ENCODE measurements at regions not wholly inside any gene's neighbourhood (a gene's known extent, or its start where the extent isn't known, plus 50 kb on each side); places are given as distances from the start of the nearest gene placed in this dataset.

- no peak overlapping the region for H3K9ac ChIP-seq (replicated peaks; ENCODE audit: extremely low read depth, insufficient read depth, low read length)
- TF ChIP-seq FOS (IDR thresholded peaks at IDR 0.05; ENCODE audit: borderline replicate concordance, insufficient read depth, low read length): no peak
- BruUV-seq (replicated peaks): no TSS peak
- DNase-seq (ENCODE audit: low read depth, low spot score) (no peak), FAIRE-seq (no peak)
- dilution Hi-C loops (cut with MboI; ENCODE audit: extremely low pct_ligation_motif_present, low sequenced_read_pairs) (no loop called here), intact Hi-C loops (cut with micrococcal nuclease) (no loop called here)
- no peaks in the 10 kb centered on the region for H3K9me1 ChIP-seq (replicated peaks; ENCODE audit: control insufficient read depth, extremely low read depth, insufficient read depth, low read length)
- no peaks in the 10 kb centered on the region for H3K27me3 ChIP-seq (ENCODE audit: control insufficient read depth in 2 of 2, insufficient read depth in 2 of 2, low read length in 2 of 2)
- peaks cover 12% of the 10 kb centered on the region for H3K4me1 ChIP-seq (ENCODE audit: control insufficient read depth, extremely low read depth, insufficient read depth, low read length)
- no peaks in the 10 kb centered on the region for H4K20me1 ChIP-seq (replicated peaks; ENCODE audit: control insufficient read depth, extremely low read depth, insufficient read depth, low read length)
- CTCF ChIA-PET: interaction anchor here (1.2 to 2.0 kb wide), 3 partner anchors 13 to 343 kb away, joined by 3 to 6 read pairs (median 3); no protein-coding TSS in a partner anchor
- no peak overlapping the region for H3K27ac ChIP-seq (ENCODE audit: insufficient read depth, low read depth, low read length)
- H3K9me3 ChIP-seq (replicated peaks; ENCODE audit: control insufficient read depth, insufficient read depth, low read length): no peaks in the 10 kb centered on the region
- no peaks in the 10 kb centered on the region for H3K79me2 ChIP-seq (ENCODE audit: control insufficient read depth, insufficient read depth, low read length)
- H3K36me3 ChIP-seq (ENCODE audit: control insufficient read depth in 2 of 2, extremely low read depth in 1 of 2, insufficient read depth in 2 of 2, low read length in 2 of 2): no peaks in the 10 kb centered on the region
- no peak overlapping the region for H3K4me2 ChIP-seq (ENCODE audit: insufficient read depth, low read length)
- H2AFZ ChIP-seq (ENCODE audit: low read depth, low read length): no peak overlapping the region
- no peak overlapping the region for H3K4me3 ChIP-seq (replicated peaks in 1 of 3; ENCODE audit: insufficient read depth in 1 of 3, low read depth in 1 of 3, low read length in 3 of 3)
- POLR2A ChIA-PET: no interaction called here
Observed at GRCh38 chr10:52650873-52651272, 121.7 kb downstream of the MBL2 start.

- Histone ChIP-seq H3K9me1 (replicated peaks; ENCODE audit: control insufficient read depth, extremely low read depth, insufficient read depth, low read length) (no peaks in the 10 kb centered on the region), H3K4me2 (ENCODE audit: insufficient read depth, low read length) (no peak overlapping the region), H3K79me2 (ENCODE audit: control insufficient read depth, insufficient read depth, low read length) (no peaks in the 10 kb centered on the region), H4K20me1 (replicated peaks; ENCODE audit: control insufficient read depth, extremely low read depth, insufficient read depth, low read length) (no peaks in the 10 kb centered on the region), H3K36me3 (ENCODE audit: control insufficient read depth in 2 of 2, extremely low read depth in 1 of 2, insufficient read depth in 2 of 2, low read length in 2 of 2) (no peaks in the 10 kb centered on the region), H3K4me3 (replicated peaks in 1 of 3; ENCODE audit: insufficient read depth in 1 of 3, low read depth in 1 of 3, low read length in 3 of 3) (no peak overlapping the region), H2AFZ (ENCODE audit: low read depth, low read length) (no peak overlapping the region), H3K9me3 (replicated peaks; ENCODE audit: control insufficient read depth, insufficient read depth, low read length) (no peaks in the 10 kb centered on the region), H3K4me1 (ENCODE audit: control insufficient read depth, extremely low read depth, insufficient read depth, low read length) (peaks cover 12% of the 10 kb centered on the region), H3K27ac (ENCODE audit: insufficient read depth, low read depth, low read length) (no peak overlapping the region), H3K9ac (replicated peaks; ENCODE audit: extremely low read depth, insufficient read depth, low read length) (no peak overlapping the region), H3K27me3 (ENCODE audit: control insufficient read depth in 2 of 2, insufficient read depth in 2 of 2, low read length in 2 of 2) (no peaks in the 10 kb centered on the region)
- ChIA-PET CTCF (interaction anchor here (1.2 to 2.0 kb wide), 3 partner anchors 13 to 343 kb away, joined by 3 to 6 read pairs (median 3); no protein-coding TSS in a partner anchor), POLR2A (no interaction called here)
- no peak for TF ChIP-seq CTCF (IDR thresholded peaks at IDR 0.05; ENCODE audit: extremely low read depth in 1 of 2, insufficient read depth in 1 of 2, low read depth in 1 of 2, low read length in 2 of 2)
- TF ChIP-seq GATA2 (IDR thresholded peaks at IDR 0.05; ENCODE audit: insufficient read depth, insufficient read length, low read depth, low read length): no peak
- TF ChIP-seq JUN (IDR thresholded peaks at IDR 0.05; ENCODE audit: borderline replicate concordance, insufficient read depth, insufficient read length, low read depth): no peak
- no peak for TF ChIP-seq POLR2AphosphoS5 (IDR thresholded peaks at IDR 0.05; ENCODE audit: insufficient read depth, low read depth, low read length)
- no peak for TF ChIP-seq EZH2 (IDR thresholded peaks at IDR 0.05; ENCODE audit: borderline replicate concordance, low read depth, low read length, severe bottlenecking)
- no peak for TF ChIP-seq MYC (IDR thresholded peaks at IDR 0.05; ENCODE audit: low read depth, low read length)
- no peak for TF ChIP-seq MAX (IDR thresholded peaks at IDR 0.05; ENCODE audit: insufficient read depth, insufficient read length)
- no peak for TF ChIP-seq POLR2A (IDR thresholded peaks at IDR 0.05; ENCODE audit: low read depth, low read length)
- TF ChIP-seq FOS (IDR thresholded peaks at IDR 0.05; ENCODE audit: borderline replicate concordance, insufficient read depth, low read length): no peak
- intact Hi-C loops (cut with micrococcal nuclease): no loop called here
- dilution Hi-C loops (cut with MboI; ENCODE audit: extremely low pct_ligation_motif_present, low sequenced_read_pairs): no loop called here
- FAIRE-seq: no peak
- BruUV-seq (replicated peaks): no TSS peak
- DNase-seq (ENCODE audit: low read depth, low spot score): no peak
Observed at GRCh38 chr10:52651293-52651692, 121.3 kb downstream of the MBL2 start.
